Neural progenitor cell (in vitro differentiated cells): ENCODE measurements at regions not wholly inside any gene's neighbourhood (a gene's known extent, or its start where the extent isn't known, plus 50 kb on each side); places are given as distances from the start of the nearest gene placed in this dataset.
"Not testable (repeated sequence)": the region's sequence is repeated elsewhere in the genome, so short reads cannot be mapped to it uniquely, and the experiment has no call there.

Experiments
- DNase-seq: peaks from one replicate; pipeline ENCODE4 v3.0.0-alpha.2; 2016; ENCODE audit warnings: low spot score
- H2AFZ ChIP-seq: fragments of 200-600 bp; sonication (generic); replicated peaks from 2 replicates; pipeline ENCODE4 v1.6.1; 2016; ENCODE audit warnings: antibody characterized with exemption
- H3F3A ChIP-seq: fragments of 200-600 bp; sonication (generic); 2 replicates; pipeline ENCODE4 v1.6.1; 2016; ENCODE audit warnings: antibody characterized with exemption, low read depth
- H3K27ac ChIP-seq: fragments of 200-600 bp; sonication (generic); 2 replicates; pipeline ENCODE4 v1.5.1; 2016; ENCODE audit warnings: mild to moderate bottlenecking
- H3K27me3 ChIP-seq: fragments of 200-600 bp; sonication (generic); 2 replicates; pipeline ENCODE4 v1.6.1; 2016; ENCODE audit warnings: mild to moderate bottlenecking, moderate library complexity
- H3K36me3 ChIP-seq: fragments of 200-600 bp; sonication (generic); 2 replicates; pipeline ENCODE4 v1.5.1; 2016
- H3K4me1 ChIP-seq: fragments of 200-600 bp; sonication (generic); 2 replicates; pipeline ENCODE4 v1.6.1; 2016; ENCODE audit warnings: mixed run types
- H3K4me2 ChIP-seq: fragments of 200-600 bp; sonication (generic); 2 replicates; pipeline ENCODE4 v1.6.1; 2016
- H3K4me3 ChIP-seq: fragments of 200-600 bp; sonication (generic); 2 replicates; pipeline ENCODE4 v1.5.1; 2016
- H3K79me2 ChIP-seq: fragments of 200-600 bp; sonication (generic); 2 replicates; pipeline ENCODE4 v1.6.1; 2016; ENCODE audit warnings: low read depth
- H3K9ac ChIP-seq: fragments of 200-600 bp; sonication (generic); 2 replicates; pipeline ENCODE4 v1.6.1; 2016
- H3K9me3 ChIP-seq: fragments of 200-600 bp; sonication (generic); 2 replicates; pipeline ENCODE4 v1.5.1; 2016; ENCODE audit warnings: low read depth
- H4K20me1 ChIP-seq: fragments of 200-600 bp; sonication (generic); 2 replicates; pipeline ENCODE4 v1.6.1; 2016; ENCODE audit warnings: low read depth
- H3K27ac Mint-ChIP-seq: 3 replicates; pipeline ENCODE4 v1.8.0; 2021; ENCODE audit warnings: mixed read lengths
- H3K27me3 Mint-ChIP-seq: 2 replicates; pipeline ENCODE4 v1.8.0; 2022; ENCODE audit warnings: low read depth, mild to moderate bottlenecking, inconsistent platforms, moderate library complexity, mixed read lengths; ENCODE audit not compliant: insufficient read depth
- H3K36me3 Mint-ChIP-seq: 3 replicates; pipeline ENCODE4 v1.8.0; 2021; ENCODE audit warnings: mixed read lengths
- H3K4me1 Mint-ChIP-seq: 3 replicates; pipeline ENCODE4 v1.8.0; 2021; ENCODE audit warnings: mixed read lengths
- H3K4me3 Mint-ChIP-seq: 3 replicates; pipeline ENCODE4 v1.8.0; 2021; ENCODE audit warnings: mild to moderate bottlenecking, moderate library complexity, mixed read lengths
- H3K9me3 Mint-ChIP-seq: 3 replicates; pipeline ENCODE4 v1.8.0; 2020; ENCODE audit warnings: mixed read lengths
- CTCF ChIP-seq: fragments of 200-600 bp; sonication (generic); IDR thresholded peaks from 2 replicates; pipeline ENCODE4 v1.5.1; 2017; ENCODE audit warnings: antibody characterized with exemption, mild to moderate bottlenecking
- EZH2 ChIP-seq: fragments of 200-600 bp; sonication (generic); IDR thresholded peaks from 2 replicates; pipeline ENCODE4 v1.6.1; 2017; ENCODE audit warnings: antibody characterized with exemption, mild to moderate bottlenecking, moderate library complexity
- EZH2phosphoT487 ChIP-seq: fragments of 200-600 bp; sonication (generic); IDR thresholded peaks from 2 replicates; pipeline ENCODE4 v1.6.1; 2017; ENCODE audit warnings: antibody characterized with exemption

- TF ChIP-seq EZH2phosphoT487 (no peak), CTCF (no peak), EZH2 (no peak)
- Histone ChIP-seq H4K20me1 (no peaks in the 10 kb centered on the region), H3K27me3 (no peaks in the 10 kb centered on the region), H3K79me2 (no peaks in the 10 kb centered on the region), H3K4me3 (no peak overlapping the region), H3K36me3 (no peaks in the 10 kb centered on the region), H3K27ac (no peak overlapping the region), H3K4me2 (no peak overlapping the region), H3K9me3 (no peaks in the 10 kb centered on the region), H3F3A (no peaks in the 10 kb centered on the region), H3K9ac (no peak overlapping the region), H2AFZ (no peak overlapping the region), H3K4me1 (peaks cover 4% of the 10 kb centered on the region)
- no peak for DNase-seq
- Mint-ChIP-seq H3K4me3 (no peak overlapping the region), H3K9me3 (no peaks in the 10 kb centered on the region), H3K4me1 (peaks cover 4% of the 10 kb centered on the region), H3K36me3 (peaks cover 2% of the 10 kb centered on the region), H3K27ac (no peak overlapping the region), H3K27me3 (no peaks in the 10 kb centered on the region)
Observed at GRCh38 chr3:124345845-124346244, 353.9 kb upstream of the ROPN1 start.

- H3K4me1 ChIP-seq, result peaks cover 4% of the 10 kb centered on the region
- H3K27ac ChIP-seq, result no peak overlapping the region
- H3K36me3 ChIP-seq, result no peaks in the 10 kb centered on the region
- Mint-ChIP-seq H3K27ac (no peak overlapping the region), H3K4me3 (no peak overlapping the region), H3K27me3 (no peaks in the 10 kb centered on the region), H3K4me1 (peaks cover 4% of the 10 kb centered on the region), H3K36me3 (peaks cover 2% of the 10 kb centered on the region), H3K9me3 (no peaks in the 10 kb centered on the region)
- no peak overlapping the region for H3K9ac ChIP-seq
- H3K27me3 ChIP-seq, result no peaks in the 10 kb centered on the region
- H3K9me3 ChIP-seq, result no peaks in the 10 kb centered on the region
- no peak for TF ChIP-seq CTCF
- TF ChIP-seq EZH2, result no peak
- TF ChIP-seq EZH2phosphoT487, result no peak
- H2AFZ ChIP-seq, result no peak overlapping the region
- no peaks in the 10 kb centered on the region for H4K20me1 ChIP-seq
- no peak overlapping the region for H3K4me2 ChIP-seq
- H3K4me3 ChIP-seq, result no peak overlapping the region
- no peaks in the 10 kb centered on the region for H3F3A ChIP-seq
- H3K79me2 ChIP-seq, result no peaks in the 10 kb centered on the region
- no peak for DNase-seq
Observed at GRCh38 chr3:124346487-124346886, 354.6 kb upstream of the ROPN1 start.

GRCh38 chr3:124347418-124347817, 355.5 kb upstream of the ROPN1 start:
- Mint-ChIP-seq H3K27me3 (no peaks in the 10 kb centered on the region), H3K4me1 (peaks cover 7% of the 10 kb centered on the region), H3K27ac (no peak overlapping the region), H3K4me3 (no peak overlapping the region), H3K36me3 (peaks cover 2% of the 10 kb centered on the region), H3K9me3 (no peaks in the 10 kb centered on the region)
- H3K27me3 ChIP-seq, result no peaks in the 10 kb centered on the region
- no peaks in the 10 kb centered on the region for H4K20me1 ChIP-seq
- H3F3A ChIP-seq, result no peaks in the 10 kb centered on the region
- H3K4me2 ChIP-seq, result no peak overlapping the region
- H3K36me3 ChIP-seq, result no peaks in the 10 kb centered on the region
- H2AFZ ChIP-seq, result no peak overlapping the region
- no peak for TF ChIP-seq EZH2phosphoT487
- TF ChIP-seq CTCF, result no peak
- no peak for TF ChIP-seq EZH2
- no peak for DNase-seq
- H3K27ac ChIP-seq, result no peak overlapping the region
- no peak overlapping the region for H3K4me3 ChIP-seq
- H3K9me3 ChIP-seq, result no peaks in the 10 kb centered on the region
- peaks cover 4% of the 10 kb centered on the region for H3K4me1 ChIP-seq
- H3K9ac ChIP-seq, result no peak overlapping the region
- H3K79me2 ChIP-seq, result no peaks in the 10 kb centered on the region

- H3K4me2 ChIP-seq, H4K20me1 ChIP-seq, H3K9ac ChIP-seq, H3K4me1 ChIP-seq, DNase-seq, H3K36me3 ChIP-seq, H3K36me3 Mint-ChIP-seq, H3K4me3 ChIP-seq, H2AFZ ChIP-seq, H3K4me3 Mint-ChIP-seq, H3K4me1 Mint-ChIP-seq, H3K27me3 Mint-ChIP-seq, H3K9me3 Mint-ChIP-seq, H3F3A ChIP-seq, H3K27ac Mint-ChIP-seq, H3K27ac ChIP-seq, H3K9me3 ChIP-seq, H3K27me3 ChIP-seq, H3K79me2 ChIP-seq: not testable (repeated sequence)
Observed at GRCh38 chr3:124348555-124348954, 356.6 kb upstream of the ROPN1 start.
